Astrocyte of the spinal cord (primary cell): ENCODE measurements at regions not wholly inside any gene's neighbourhood (a gene's known extent, or its start where the extent isn't known, plus 50 kb on each side); places are given as distances from the start of the nearest gene placed in this dataset.

Experiments
- DNase-seq: peaks from one replicate; pipeline ENCODE4 v3.0.0; 2011; ENCODE audit warnings: low read depth, low spot score
- H3K4me3 ChIP-seq: 2 replicates; pipeline ENCODE4 v1.5.1; 2011; ENCODE audit warnings: low read depth, mild to moderate bottlenecking, low read length, moderate library complexity
- in situ Hi-C: cut with HindIII; loops from 2 replicates; pipeline ENCODE4 v1.10.0; 2017; ENCODE audit warnings: low sequenced_read_pairs
- TF ChIP-seq, protein P1 (sequence below): IDR thresholded peaks from 2 replicates; pipeline ENCODE4 v1.5.1; 2012; ENCODE audit warnings: low read depth, mild to moderate bottlenecking, low read length, inconsistent platforms

DNA sequence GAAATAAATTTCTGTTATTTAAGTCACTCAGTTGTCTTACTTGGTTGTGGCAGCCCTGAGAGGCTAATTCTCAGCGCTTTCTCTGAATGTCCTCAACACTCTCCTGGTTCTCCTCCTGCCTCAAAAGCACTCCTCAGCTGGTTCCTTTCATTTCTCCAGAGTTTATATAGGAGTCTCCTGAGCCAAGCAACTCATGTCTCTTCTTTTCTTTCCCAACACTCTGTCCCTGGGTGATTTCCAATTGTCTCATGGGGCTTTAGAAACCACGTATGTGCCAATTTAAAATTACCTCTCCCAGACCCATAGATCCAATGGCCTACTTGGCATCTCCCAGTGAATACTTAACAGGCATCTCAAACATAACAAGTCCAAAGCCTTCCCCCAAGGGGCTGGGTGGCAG, 184.3 kb downstream of the TTC32 start:
- in situ Hi-C loops: no loop called here
- H3K4me3 ChIP-seq: no peak overlapping the region
- TF ChIP-seq, protein P1, sequence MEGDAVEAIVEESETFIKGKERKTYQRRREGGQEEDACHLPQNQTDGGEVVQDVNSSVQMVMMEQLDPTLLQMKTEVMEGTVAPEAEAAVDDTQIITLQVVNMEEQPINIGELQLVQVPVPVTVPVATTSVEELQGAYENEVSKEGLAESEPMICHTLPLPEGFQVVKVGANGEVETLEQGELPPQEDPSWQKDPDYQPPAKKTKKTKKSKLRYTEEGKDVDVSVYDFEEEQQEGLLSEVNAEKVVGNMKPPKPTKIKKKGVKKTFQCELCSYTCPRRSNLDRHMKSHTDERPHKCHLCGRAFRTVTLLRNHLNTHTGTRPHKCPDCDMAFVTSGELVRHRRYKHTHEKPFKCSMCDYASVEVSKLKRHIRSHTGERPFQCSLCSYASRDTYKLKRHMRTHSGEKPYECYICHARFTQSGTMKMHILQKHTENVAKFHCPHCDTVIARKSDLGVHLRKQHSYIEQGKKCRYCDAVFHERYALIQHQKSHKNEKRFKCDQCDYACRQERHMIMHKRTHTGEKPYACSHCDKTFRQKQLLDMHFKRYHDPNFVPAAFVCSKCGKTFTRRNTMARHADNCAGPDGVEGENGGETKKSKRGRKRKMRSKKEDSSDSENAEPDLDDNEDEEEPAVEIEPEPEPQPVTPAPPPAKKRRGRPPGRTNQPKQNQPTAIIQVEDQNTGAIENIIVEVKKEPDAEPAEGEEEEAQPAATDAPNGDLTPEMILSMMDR: no peak
- no peak for DNase-seq

DNA sequence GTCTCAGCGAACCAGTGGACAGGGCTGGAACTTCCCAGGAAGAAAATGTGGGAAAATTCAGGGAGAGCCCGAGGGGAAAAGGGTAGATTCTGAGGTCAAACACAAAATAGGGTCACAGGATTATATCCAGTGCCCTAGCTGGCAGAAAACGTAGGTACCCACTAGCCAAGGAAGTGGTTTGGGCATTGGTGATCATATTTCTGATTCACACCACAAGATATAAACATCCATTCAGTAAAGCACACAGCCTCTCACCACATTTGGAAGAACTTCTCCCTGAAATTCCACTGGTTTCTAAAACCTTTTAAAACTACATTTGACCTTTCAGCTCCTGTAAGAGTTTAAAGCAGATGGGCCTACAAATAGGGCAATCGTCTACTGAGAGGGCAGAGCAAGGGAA, 186.9 kb downstream of the TTC32 start:
- in situ Hi-C loops: no loop called here
- H3K4me3 ChIP-seq: no peak overlapping the region
- TF ChIP-seq, protein P1: no peak
- no peak for DNase-seq

DNA sequence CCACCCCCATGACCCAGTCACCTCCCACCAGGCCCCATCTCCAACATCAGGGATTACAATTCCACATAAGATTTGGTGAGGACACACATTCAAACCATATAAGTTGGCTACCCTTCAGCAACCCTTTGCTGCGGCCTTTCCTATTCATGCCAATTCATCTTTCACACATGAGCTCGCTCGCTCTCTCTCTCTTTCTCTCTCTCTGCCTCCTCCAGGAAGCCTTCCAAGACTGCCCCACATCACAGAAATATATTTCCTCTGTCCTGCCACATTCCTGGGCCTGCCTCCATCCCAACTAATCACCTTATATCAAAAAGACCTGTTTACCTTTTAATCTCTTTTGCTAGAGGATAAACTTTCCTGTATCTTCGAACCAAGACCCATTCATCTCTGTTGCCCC, 188.9 kb downstream of the TTC32 start:
- in situ Hi-C loops: no loop called here
- no peak overlapping the region for H3K4me3 ChIP-seq
- TF ChIP-seq, protein P1: no peak
- DNase-seq: no peak

DNA sequence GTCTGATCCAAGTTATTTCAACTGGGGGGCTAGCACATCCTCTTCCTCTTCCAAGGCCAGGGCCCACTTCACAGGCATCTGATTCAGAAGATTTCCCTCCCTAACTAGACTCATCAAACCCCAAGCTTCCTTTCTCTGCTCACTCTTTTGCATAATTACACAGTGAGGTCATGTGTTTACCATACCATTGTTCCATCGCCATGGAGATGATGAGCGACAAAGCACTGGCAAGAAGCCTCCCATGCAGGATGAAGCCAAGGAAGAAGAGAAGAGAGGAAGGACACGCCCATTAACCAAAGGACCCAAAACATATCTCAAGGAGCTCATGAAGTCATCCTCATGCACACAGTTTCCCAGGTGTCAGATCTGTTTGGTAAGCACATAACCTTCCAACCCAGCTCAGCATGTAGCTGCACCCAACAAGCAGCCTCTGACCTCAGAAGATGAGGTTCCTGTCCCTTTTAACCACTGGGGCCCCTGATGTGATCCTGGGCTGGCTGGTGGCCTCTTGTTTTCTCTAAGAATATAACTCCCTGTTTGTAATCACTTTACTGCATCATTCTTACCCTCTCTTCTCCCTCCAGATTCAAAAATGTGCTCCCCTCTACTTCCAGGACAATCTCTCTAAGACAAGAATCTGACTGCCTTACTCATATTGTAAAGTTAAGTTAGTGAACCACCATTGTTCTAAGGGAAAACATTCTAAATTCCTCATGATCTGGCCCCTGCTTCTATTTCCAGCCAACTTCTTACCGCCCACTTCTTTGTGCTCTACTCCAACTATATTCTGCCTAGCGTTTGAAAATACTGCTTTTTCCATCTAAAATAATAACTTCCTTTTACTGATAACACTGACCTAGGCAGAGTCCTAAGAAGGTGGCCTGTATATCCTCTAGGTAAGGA, 190.1 kb downstream of the TTC32 start:
- no peak overlapping the region for H3K4me3 ChIP-seq
- in situ Hi-C loops: no loop called here
- TF ChIP-seq, protein P1: no peak
- peak; percentile 95 for DNase-seq

DNA sequence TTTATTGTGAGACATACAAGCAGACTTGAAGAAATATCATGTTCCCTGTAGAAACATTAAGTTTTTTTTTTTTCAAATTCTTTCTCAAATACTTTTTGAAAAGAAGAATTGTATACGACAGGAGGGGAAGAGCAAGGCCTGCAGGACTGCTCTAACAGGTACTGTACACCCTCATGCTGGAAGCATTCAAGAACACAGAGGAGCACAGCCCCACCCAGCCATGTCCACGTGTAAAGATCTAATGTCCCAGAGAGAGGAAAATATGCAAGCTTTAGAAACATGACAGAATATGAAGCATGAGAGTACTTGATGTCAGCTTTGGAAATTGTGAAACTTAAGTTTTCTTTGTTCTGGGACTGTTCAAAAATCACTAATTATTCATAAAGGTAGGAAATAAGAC, 191.6 kb downstream of the TTC32 start:
- no peak for DNase-seq
- no peak overlapping the region for H3K4me3 ChIP-seq
- TF ChIP-seq, protein P1: no peak
- in situ Hi-C loops: no loop called here

DNA sequence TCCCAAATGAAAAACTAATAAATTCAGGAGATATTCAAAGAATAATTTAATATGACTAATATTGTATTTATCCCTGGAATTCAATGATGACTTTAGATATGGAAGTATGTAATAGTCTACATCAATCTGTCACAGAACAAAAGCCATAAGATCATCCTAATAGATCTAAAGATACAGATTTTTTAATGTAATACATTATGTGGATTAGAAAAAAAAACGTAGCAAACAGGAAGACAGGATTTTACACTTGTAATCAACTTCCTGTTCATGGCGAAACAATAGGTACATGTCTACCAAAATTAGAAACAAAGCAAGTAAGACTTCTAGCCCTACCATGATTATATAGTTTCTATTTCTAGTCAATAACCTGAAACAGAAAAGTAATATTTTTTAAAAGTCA, 192.2 kb downstream of the TTC32 start:
- no peak for DNase-seq

More for the DNA sequence above, 192.2 kb downstream of the TTC32 start:
- in situ Hi-C loops: no loop called here
- H3K4me3 ChIP-seq: no peak overlapping the region
- TF ChIP-seq, protein P1: no peak
